GM12892 (cell line): ENCODE measurements at regions not wholly inside any gene's neighbourhood (a gene's known extent, or its start where the extent isn't known, plus 50 kb on each side); places are given as distances from the start of the nearest gene placed in this dataset.

Source experiments
- POLR2A ChIP-seq: IDR thresholded peaks from 2 replicates; pipeline ENCODE4 v1.6.1; 2011; ENCODE audit warnings: low read depth, low read length, control low read depth
- POLR2AphosphoS5 ChIP-seq: IDR thresholded peaks from 2 replicates; pipeline ENCODE4 v1.6.1; 2011; ENCODE audit warnings: low read depth, low read length, control low read depth
- TAF1 ChIP-seq: IDR thresholded peaks from 2 replicates; pipeline ENCODE4 v1.6.1; 2011; ENCODE audit warnings: low read depth, mild to moderate bottlenecking, control low read depth, low read length, borderline replicate concordance

DNA sequence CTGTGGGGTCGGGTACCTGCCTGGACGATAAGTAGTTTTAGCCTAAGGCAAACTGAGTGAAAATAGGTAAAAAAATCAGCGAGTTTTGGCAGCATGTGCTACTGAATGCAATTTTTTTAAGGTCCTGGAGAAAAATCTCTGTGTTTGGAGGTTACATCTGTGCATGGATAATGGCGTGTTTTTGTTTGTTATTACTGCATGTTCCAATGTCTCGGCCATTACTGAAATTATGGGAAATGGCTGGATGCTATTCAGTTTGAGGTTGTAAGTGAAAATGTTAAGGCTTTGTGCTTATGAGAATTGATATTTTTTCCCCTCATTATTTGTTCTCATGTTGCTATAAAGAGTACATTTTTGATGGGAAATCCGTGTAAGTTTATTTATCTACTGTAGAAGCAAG lies 441.7 kb downstream of the PRDM2 start:
- TF ChIP-seq POLR2AphosphoS5 (no peak), TAF1 (no peak), POLR2A (no peak)
